ENCODE measurements at regions not wholly inside any gene's neighbourhood (a gene's known extent, or its start where the extent isn't known, plus 50 kb on each side); places are given as distances from the start of the nearest gene placed in this dataset.

- H4K8ac ChIP-seq (ENCODE audit: extremely low read depth, insufficient read depth, low read length) = no peak overlapping the region
- H3K9me3 ChIP-seq (ENCODE audit: insufficient read depth in 2 of 2, low read depth in 1 of 2, low read length in 1 of 2) = no peaks in the 10 kb centered on the region
- no peak overlapping the region for H3K14ac ChIP-seq (ENCODE audit: insufficient read length)
- H2AFZ ChIP-seq (ENCODE audit: low read length) = peak overlapping the region; percentile 52
- H3K36me3 ChIP-seq (ENCODE audit: control insufficient read depth in 2 of 4, insufficient read depth in 4 of 4, low read length in 3 of 4) = no peaks in the 10 kb centered on the region
- ChIA-PET CTCF (ENCODE audit: partially characterized antibody) (interaction anchor here (0.6 to 2.2 kb wide), 3 partner anchors 9 to 247 kb away, joined by 3 to 9 read pairs (median 4); no protein-coding TSS in a partner anchor), POLR2A (ENCODE audit: partially characterized antibody) (no interaction called here)
- FAIRE-seq (no peak), DNase-seq (ENCODE audit: low read depth in 1 of 2, low spot score in 2 of 2) (no peak)
- H3K27ac ChIP-seq (ENCODE audit: low read depth, low read length) = no peak overlapping the region
- H3K4ac ChIP-seq (replicated peaks; ENCODE audit: insufficient read length, low read depth, low read length) = no peak overlapping the region
- H3K23me2 ChIP-seq (ENCODE audit: low read depth, low read length) = no peaks in the 10 kb centered on the region
- no peaks in the 10 kb centered on the region for H3K79me2 ChIP-seq (ENCODE audit: control insufficient read depth in 1 of 2, insufficient read depth in 2 of 2, low read length in 2 of 2)
- peaks cover 0 to 5% (median 3%) of the 10 kb centered on the region in 4 experiments; a peak in 2 of 7 replicates for H3K4me1 ChIP-seq (replicated peaks in 1 of 4; ENCODE audit: control insufficient read depth in 3 of 4, insufficient read depth in 4 of 4, low read length in 3 of 4)
- H2BK12ac ChIP-seq (ENCODE audit: low read depth, low read length) = no peak overlapping the region
- H2BK15ac ChIP-seq (ENCODE audit: low read length) = no peak overlapping the region
- H3K18ac ChIP-seq (ENCODE audit: extremely low read depth, low read length) = no peak overlapping the region
- no peak overlapping the region for H4K5ac ChIP-seq (ENCODE audit: insufficient read length, low read depth, low read length)
- H3K56ac ChIP-seq (replicated peaks; ENCODE audit: insufficient read length, low read depth, low read length) = no peak overlapping the region
- 82% methylated on average over 7 of the region's 7 CpGs; no CpG with 5 or more reads in 1 of the 2 experiments for WGBS, 2 experiments (ENCODE audit: extremely low coverage in 1 of 2, insufficient coverage in 1 of 2, insufficient read length in 1 of 2, insufficient replicate concordance in 2 of 2, low coverage in 1 of 2, low lambda C conversion rate in 2 of 2, missing lambda C conversion rate in 1 of 2)
- no peaks in the 10 kb centered on the region for H3K27me3 ChIP-seq (replicated peaks in 1 of 4; ENCODE audit: control insufficient read depth in 3 of 4, extremely low read depth in 1 of 4, insufficient read depth in 3 of 4, low read length in 3 of 4)
- no peaks in the 10 kb centered on the region for H4K20me1 ChIP-seq (replicated peaks in 1 of 2; ENCODE audit: control insufficient read depth in 1 of 2, insufficient read depth in 2 of 2, low read length in 2 of 2)
- H2BK120ac ChIP-seq (replicated peaks; ENCODE audit: low read depth, low read length) = no peak overlapping the region
- no peak overlapping the region for H2AK5ac ChIP-seq (ENCODE audit: low read depth, low read length)
- no peak overlapping the region for H3K9ac ChIP-seq (replicated peaks in 1 of 4; ENCODE audit: extremely low read depth in 1 of 4, low read depth in 3 of 4, low read length in 3 of 4)
- H3K4me2 ChIP-seq (ENCODE audit: insufficient read depth in 1 of 2, low read depth in 2 of 2, low read length in 2 of 2) = no peak overlapping the region
- no peaks in the 10 kb centered on the region for H3K79me1 ChIP-seq (ENCODE audit: low read depth, low read length)
- H2BK5ac ChIP-seq (ENCODE audit: low read depth, low read length) = no peak overlapping the region
- no peak overlapping the region for H2BK20ac ChIP-seq (ENCODE audit: low read length)
- no peak overlapping the region for H4K91ac ChIP-seq (replicated peaks; ENCODE audit: insufficient read length, low read length)
- H3K23ac ChIP-seq (ENCODE audit: insufficient read length) = no peak overlapping the region
- H3K4me3 ChIP-seq (ENCODE audit: extremely low read depth in 1 of 4, insufficient read depth in 2 of 4, low read depth in 3 of 4, low read length in 4 of 4) = no peak overlapping the region
Observed at GRCh38 chr5:9782826-9783560, 152.8 kb upstream of the TAS2R1 start.
